ENCODE measurements at regions not wholly inside any gene's neighbourhood (a gene's known extent, or its start where the extent isn't known, plus 50 kb on each side); places are given as distances from the start of the nearest gene placed in this dataset.

GRCh38 chr1:96183485-96183884 lies 538.1 kb upstream of the PTBP2 start:
- TF ChIP-seq POLR2A (IDR thresholded peaks at IDR 0.05; ENCODE audit: low read depth, low read length) (no peak), CTCF (IDR thresholded peaks at IDR 0.05; ENCODE audit: extremely low read depth in 1 of 2, insufficient read depth in 1 of 2, low read depth in 1 of 2, low read length in 2 of 2) (no peak), MAX (IDR thresholded peaks at IDR 0.05; ENCODE audit: insufficient read depth, insufficient read length) (no peak), EZH2 (IDR thresholded peaks at IDR 0.05; ENCODE audit: borderline replicate concordance, low read depth, low read length, severe bottlenecking) (no peak), POLR2AphosphoS5 (IDR thresholded peaks at IDR 0.05; ENCODE audit: insufficient read depth, low read depth, low read length) (no peak), JUN (IDR thresholded peaks at IDR 0.05; ENCODE audit: borderline replicate concordance, insufficient read depth, insufficient read length, low read depth) (no peak), GATA2 (IDR thresholded peaks at IDR 0.05; ENCODE audit: insufficient read depth, insufficient read length, low read depth, low read length) (no peak), FOS (IDR thresholded peaks at IDR 0.05; ENCODE audit: borderline replicate concordance, insufficient read depth, low read length) (no peak)

Data from endothelial cell of umbilical vein (primary cell).